ENCODE measurements at regions not wholly inside any gene's neighbourhood (a gene's known extent, or its start where the extent isn't known, plus 50 kb on each side); places are given as distances from the start of the nearest gene placed in this dataset.

GRCh38 chr9:103949096-103949495 is 145.0 kb upstream of the SMC2 start:
- FAIRE-seq (no peak), DNase-seq (ENCODE audit: low read depth) (no peak)
- no peak for TF ChIP-seq CTCF (IDR thresholded peaks at IDR 0.05; ENCODE audit: insufficient read depth, low read length, severe bottlenecking)
- Histone ChIP-seq H3K27me3 (ENCODE audit: control insufficient read depth, insufficient read depth, low read length) (no peaks in the 10 kb centered on the region), H3K36me3 (ENCODE audit: control insufficient read depth, insufficient read depth, low read length) (no peaks in the 10 kb centered on the region), H3K4me3 (ENCODE audit: low read depth, low read length) (no peak overlapping the region)

GRCh38 chr9:103977163-103977562 is 116.9 kb upstream of the SMC2 start:
- TF ChIP-seq CTCF (IDR thresholded peaks at IDR 0.05; ENCODE audit: insufficient read depth, low read length, severe bottlenecking) = no peak
- DNase-seq (ENCODE audit: low read depth) (no peak), FAIRE-seq (no peak)
- Histone ChIP-seq H3K4me3 (ENCODE audit: low read depth, low read length) (no peak overlapping the region), H3K36me3 (ENCODE audit: control insufficient read depth, insufficient read depth, low read length) (no peaks in the 10 kb centered on the region), H3K27me3 (ENCODE audit: control insufficient read depth, insufficient read depth, low read length) (no peaks in the 10 kb centered on the region)

GRCh38 chr9:103978396-103978795 is 115.7 kb upstream of the SMC2 start:
- TF ChIP-seq CTCF (IDR thresholded peaks at IDR 0.05; ENCODE audit: insufficient read depth, low read length, severe bottlenecking) = no peak
- Histone ChIP-seq H3K36me3 (ENCODE audit: control insufficient read depth, insufficient read depth, low read length) (no peaks in the 10 kb centered on the region), H3K27me3 (ENCODE audit: control insufficient read depth, insufficient read depth, low read length) (no peaks in the 10 kb centered on the region), H3K4me3 (ENCODE audit: low read depth, low read length) (no peak overlapping the region)
- FAIRE-seq (no peak), DNase-seq (ENCODE audit: low read depth) (no peak)

- Histone ChIP-seq H3K4me3 (ENCODE audit: low read depth, low read length) (no peak overlapping the region), H3K27me3 (ENCODE audit: control insufficient read depth, insufficient read depth, low read length) (no peaks in the 10 kb centered on the region), H3K36me3 (ENCODE audit: control insufficient read depth, insufficient read depth, low read length) (no peaks in the 10 kb centered on the region)
- TF ChIP-seq CTCF (IDR thresholded peaks at IDR 0.05; ENCODE audit: insufficient read depth, low read length, severe bottlenecking) = no peak
- FAIRE-seq (no peak), DNase-seq (ENCODE audit: low read depth) (no peak)
Observed at GRCh38 chr9:103981912-103982311, 112.2 kb upstream of the SMC2 start.

GRCh38 chr9:103985077-103985476 is 109.0 kb upstream of the SMC2 start:
- Histone ChIP-seq H3K36me3 (ENCODE audit: control insufficient read depth, insufficient read depth, low read length) (no peaks in the 10 kb centered on the region), H3K27me3 (ENCODE audit: control insufficient read depth, insufficient read depth, low read length) (no peaks in the 10 kb centered on the region), H3K4me3 (ENCODE audit: low read depth, low read length) (no peak overlapping the region)
- FAIRE-seq (no peak), DNase-seq (ENCODE audit: low read depth) (no peak)
- no peak for TF ChIP-seq CTCF (IDR thresholded peaks at IDR 0.05; ENCODE audit: insufficient read depth, low read length, severe bottlenecking)

GRCh38 chr9:103988821-103989220 is 105.3 kb upstream of the SMC2 start:
- DNase-seq (ENCODE audit: low read depth) (no peak), FAIRE-seq (no peak)
- H3K27me3 ChIP-seq (ENCODE audit: control insufficient read depth, insufficient read depth, low read length) = no peaks in the 10 kb centered on the region
- no peaks in the 10 kb centered on the region for H3K36me3 ChIP-seq (ENCODE audit: control insufficient read depth, insufficient read depth, low read length)
- H3K4me3 ChIP-seq (ENCODE audit: low read depth, low read length) = no peak overlapping the region
- no peak for TF ChIP-seq CTCF (IDR thresholded peaks at IDR 0.05; ENCODE audit: insufficient read depth, low read length, severe bottlenecking)

All from bronchial epithelial cell (primary cell).